ENCODE measurements at regions not wholly inside any gene's neighbourhood (a gene's known extent, or its start where the extent isn't known, plus 50 kb on each side); places are given as distances from the start of the nearest gene placed in this dataset.

DNA sequence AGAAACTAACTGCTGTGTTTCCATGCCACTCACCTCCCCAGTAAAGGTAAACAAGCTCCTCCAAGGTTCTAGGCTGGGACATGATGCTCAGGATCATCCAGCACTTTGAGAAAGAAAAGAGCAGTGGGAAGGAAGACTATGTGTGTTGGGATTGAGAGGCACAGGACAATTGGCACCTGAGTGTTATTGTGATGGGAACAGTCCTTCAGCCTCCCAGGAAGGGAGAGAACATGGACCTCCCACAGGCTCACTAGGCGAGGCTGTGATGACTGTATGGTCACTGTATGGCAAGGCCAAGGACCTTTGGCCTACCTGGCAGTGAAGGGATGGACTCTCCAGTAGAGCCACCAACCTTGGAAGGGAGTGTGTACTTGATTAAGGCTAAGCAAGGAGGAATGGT lies 123.2 kb upstream of the UNC5B start:
- DNase-seq = no peak
- H3K27ac ChIP-seq = no peak overlapping the region
- WGBS, 2 donors = 93 to 100% methylated on average over 1 of the region's 1 CpG
- no peak overlapping the region for H3K4me3 ChIP-seq
- no peaks in the 10 kb centered on the region for H3K27me3 ChIP-seq
- no peak for TF ChIP-seq POLR2A (IDR thresholded peaks at IDR 0.05)
- TF ChIP-seq, protein P1, sequence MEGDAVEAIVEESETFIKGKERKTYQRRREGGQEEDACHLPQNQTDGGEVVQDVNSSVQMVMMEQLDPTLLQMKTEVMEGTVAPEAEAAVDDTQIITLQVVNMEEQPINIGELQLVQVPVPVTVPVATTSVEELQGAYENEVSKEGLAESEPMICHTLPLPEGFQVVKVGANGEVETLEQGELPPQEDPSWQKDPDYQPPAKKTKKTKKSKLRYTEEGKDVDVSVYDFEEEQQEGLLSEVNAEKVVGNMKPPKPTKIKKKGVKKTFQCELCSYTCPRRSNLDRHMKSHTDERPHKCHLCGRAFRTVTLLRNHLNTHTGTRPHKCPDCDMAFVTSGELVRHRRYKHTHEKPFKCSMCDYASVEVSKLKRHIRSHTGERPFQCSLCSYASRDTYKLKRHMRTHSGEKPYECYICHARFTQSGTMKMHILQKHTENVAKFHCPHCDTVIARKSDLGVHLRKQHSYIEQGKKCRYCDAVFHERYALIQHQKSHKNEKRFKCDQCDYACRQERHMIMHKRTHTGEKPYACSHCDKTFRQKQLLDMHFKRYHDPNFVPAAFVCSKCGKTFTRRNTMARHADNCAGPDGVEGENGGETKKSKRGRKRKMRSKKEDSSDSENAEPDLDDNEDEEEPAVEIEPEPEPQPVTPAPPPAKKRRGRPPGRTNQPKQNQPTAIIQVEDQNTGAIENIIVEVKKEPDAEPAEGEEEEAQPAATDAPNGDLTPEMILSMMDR (IDR thresholded peaks at IDR 0.05) = no peak
- no peaks in the 10 kb centered on the region for H3K4me1 ChIP-seq
- H3K36me3 ChIP-seq (ENCODE audit: low read depth, missing control alignments) = no peaks in the 10 kb centered on the region
- H3K9me3 ChIP-seq = no peaks in the 10 kb centered on the region
- intact Hi-C loops (cut with DNase I; ENCODE audit: low total_unique reads) = no loop called here

DNA sequence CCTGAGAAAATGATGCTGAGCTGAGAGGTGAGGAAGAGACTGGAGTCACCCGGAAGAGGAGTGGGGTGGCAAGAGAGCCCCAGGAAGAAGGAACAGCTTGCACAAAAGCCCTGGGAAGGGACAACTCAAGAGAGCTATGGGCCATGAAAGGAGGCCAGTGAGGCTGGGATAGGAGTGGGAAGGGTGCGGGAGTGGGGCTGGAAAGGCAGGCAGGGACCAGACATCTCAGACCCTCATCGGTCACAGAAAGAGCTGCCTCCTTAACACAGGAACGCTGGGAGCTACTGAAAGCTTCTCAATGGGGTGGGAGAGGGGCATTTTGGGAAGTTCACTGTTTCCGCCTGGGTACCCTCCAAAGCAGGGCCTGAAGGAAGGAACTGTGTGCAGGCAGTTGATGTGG lies 122.0 kb upstream of the UNC5B start:
- Histone ChIP-seq H3K27ac (no peak overlapping the region), H3K4me3 (no peak overlapping the region), H3K4me1 (no peaks in the 10 kb centered on the region), H3K9me3 (no peaks in the 10 kb centered on the region), H3K27me3 (no peaks in the 10 kb centered on the region), H3K36me3 (ENCODE audit: low read depth, missing control alignments) (no peaks in the 10 kb centered on the region)
- no peak for DNase-seq
- TF ChIP-seq POLR2A (IDR thresholded peaks at IDR 0.05) = no peak
- TF ChIP-seq, protein P1 (IDR thresholded peaks at IDR 0.05) = no peak
- 81 to 88% methylated on average over 5 of the region's 5 CpGs for WGBS, 2 donors
- intact Hi-C loops (cut with DNase I; ENCODE audit: low total_unique reads) = no loop called here

DNA sequence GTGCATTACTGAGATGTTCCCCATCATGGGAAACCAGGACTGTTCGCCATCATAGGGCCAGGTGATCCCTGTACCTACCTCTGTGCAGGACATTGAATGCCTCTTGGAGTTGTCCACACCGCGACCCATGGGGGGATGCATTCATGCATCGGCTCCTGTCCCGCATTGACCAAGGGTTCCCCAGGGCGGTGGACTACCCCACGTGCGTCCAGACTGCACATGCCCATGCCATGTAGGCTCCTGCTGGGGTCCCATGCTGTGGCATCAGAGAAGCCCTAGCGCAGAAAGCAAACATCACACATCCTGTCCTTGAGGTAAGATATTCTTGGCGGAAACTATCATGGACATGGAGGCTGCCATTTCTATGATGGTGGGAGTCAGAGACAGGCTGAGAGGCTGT lies 121.6 kb upstream of the UNC5B start:
- H3K27ac ChIP-seq = no peak overlapping the region
- peak; percentile 8 for DNase-seq
- no peaks in the 10 kb centered on the region for H3K27me3 ChIP-seq
- intact Hi-C loops (cut with DNase I; ENCODE audit: low total_unique reads) = no loop called here
- H3K4me1 ChIP-seq = no peaks in the 10 kb centered on the region
- H3K36me3 ChIP-seq (ENCODE audit: low read depth, missing control alignments) = no peaks in the 10 kb centered on the region
- H3K4me3 ChIP-seq = no peak overlapping the region
- TF ChIP-seq, protein P1 (IDR thresholded peaks at IDR 0.05) = no peak
- TF ChIP-seq POLR2A (IDR thresholded peaks at IDR 0.05) = no peak
- H3K9me3 ChIP-seq = no peaks in the 10 kb centered on the region
- WGBS, 2 donors = 95 to 96% methylated on average over 6 to 10 of the region's 10 CpGs

DNA sequence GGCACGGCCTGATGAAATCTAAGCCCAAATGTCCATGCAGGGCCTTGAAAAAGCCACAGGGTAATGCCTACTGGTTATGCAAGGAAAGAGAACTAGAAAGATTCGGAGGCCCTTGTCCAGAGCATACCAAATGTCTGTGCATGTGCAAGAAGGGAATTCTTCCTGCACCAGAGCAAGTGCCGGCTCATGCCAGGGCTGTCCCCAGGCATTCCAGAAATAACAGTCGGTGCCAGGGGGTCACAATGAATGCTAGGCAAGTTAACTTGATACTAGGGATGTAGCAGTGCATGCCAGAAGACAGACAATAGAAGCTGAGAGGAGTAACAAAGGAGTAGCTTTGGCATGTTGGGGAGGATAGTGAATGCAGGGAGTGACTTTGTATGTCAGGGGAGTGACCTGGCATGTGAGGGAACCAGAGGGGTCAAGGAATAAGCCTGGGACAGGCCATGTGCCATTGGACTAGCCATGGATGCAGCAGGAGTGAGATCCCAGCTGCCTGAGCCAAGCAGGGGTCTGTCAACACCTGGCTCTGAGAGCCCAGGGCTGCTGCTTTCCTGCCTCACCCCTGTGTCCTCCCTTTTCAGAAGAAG lies 119.5 kb upstream of the UNC5B start:
- Histone ChIP-seq H3K27ac (no peak overlapping the region), H3K4me1 (no peaks in the 10 kb centered on the region), H3K27me3 (no peaks in the 10 kb centered on the region), H3K36me3 (ENCODE audit: low read depth, missing control alignments) (no peaks in the 10 kb centered on the region), H3K9me3 (no peaks in the 10 kb centered on the region), H3K4me3 (no peak overlapping the region)
- DNase-seq = no peak
- intact Hi-C loops (cut with DNase I; ENCODE audit: low total_unique reads) = no loop called here
- TF ChIP-seq, protein P1 (IDR thresholded peaks at IDR 0.05) = no peak
- TF ChIP-seq POLR2A (IDR thresholded peaks at IDR 0.05) = no peak
- 71 to 96% methylated on average over 3 to 4 of the region's 4 CpGs for WGBS, 2 donors

DNA sequence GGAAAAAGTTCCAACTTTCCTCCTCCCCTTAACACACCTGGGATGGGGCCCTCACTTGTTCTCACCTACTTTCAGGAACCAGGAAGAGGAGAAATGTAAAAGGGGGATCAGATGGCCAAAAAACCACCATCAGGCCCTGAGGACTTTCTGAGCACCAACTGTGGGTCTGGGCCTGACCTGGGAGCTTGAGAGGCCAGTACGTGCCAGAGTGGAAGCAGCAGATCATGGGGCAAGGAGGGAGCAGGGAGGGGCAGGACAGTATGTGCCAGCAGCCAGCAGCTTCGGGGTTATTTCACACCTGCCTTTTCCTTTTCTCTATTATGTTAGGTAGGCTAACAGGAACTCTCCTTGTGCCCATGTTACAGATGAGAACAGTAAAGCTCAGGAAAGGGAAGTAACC lies 118.8 kb upstream of the UNC5B start:
- TF ChIP-seq, protein P1 (IDR thresholded peaks at IDR 0.05) = no peak
- no peak for TF ChIP-seq POLR2A (IDR thresholded peaks at IDR 0.05)
- H3K9me3 ChIP-seq = no peaks in the 10 kb centered on the region
- WGBS, 2 donors = 80 to 88% methylated on average over 2 of the region's 2 CpGs
- no peak for DNase-seq
- intact Hi-C loops (cut with DNase I; ENCODE audit: low total_unique reads) = no loop called here
- no peaks in the 10 kb centered on the region for H3K36me3 ChIP-seq (ENCODE audit: low read depth, missing control alignments)
- no peak overlapping the region for H3K27ac ChIP-seq
- no peak overlapping the region for H3K4me3 ChIP-seq
- no peaks in the 10 kb centered on the region for H3K27me3 ChIP-seq
- no peaks in the 10 kb centered on the region for H3K4me1 ChIP-seq

Data from testis (tissue), 2 donors.